ENCODE measurements at regions not wholly inside any gene's neighbourhood (a gene's known extent, or its start where the extent isn't known, plus 50 kb on each side); places are given as distances from the start of the nearest gene placed in this dataset.

DNA sequence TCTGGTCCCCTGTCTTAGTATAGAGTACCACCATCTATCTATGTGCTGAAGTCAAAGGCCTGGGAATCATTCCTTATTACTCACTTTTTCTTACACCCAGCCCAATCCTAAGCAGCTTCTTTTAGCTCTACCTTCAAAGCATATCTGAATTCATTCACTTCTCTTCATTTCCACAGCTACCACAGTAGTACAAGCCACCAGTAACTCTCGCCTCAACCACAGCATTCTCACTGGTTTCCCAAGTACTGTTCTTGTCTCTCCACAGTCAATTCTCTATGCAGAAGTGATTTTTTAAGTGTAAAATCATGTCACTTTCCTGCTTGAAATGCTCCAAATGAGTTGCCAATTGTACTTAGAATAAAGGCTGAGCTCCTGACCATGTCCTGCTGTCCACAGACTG is 401.7 kb downstream of the OXSM start:
- Histone ChIP-seq H3K9me3 (peaks cover 3% of the 10 kb centered on the region), H3K4me1 (no peaks in the 10 kb centered on the region), H3K4me3 (no peak overlapping the region), H3K36me3 (no peaks in the 10 kb centered on the region), H3K27me3 (ENCODE audit: low read depth) (no peaks in the 10 kb centered on the region), H3K27ac (no peak overlapping the region)
- DNase-seq (no peak), ATAC-seq (no peak)
- intact Hi-C loops (cut with DNase I), result no loop called here
- TF ChIP-seq, protein P1, sequence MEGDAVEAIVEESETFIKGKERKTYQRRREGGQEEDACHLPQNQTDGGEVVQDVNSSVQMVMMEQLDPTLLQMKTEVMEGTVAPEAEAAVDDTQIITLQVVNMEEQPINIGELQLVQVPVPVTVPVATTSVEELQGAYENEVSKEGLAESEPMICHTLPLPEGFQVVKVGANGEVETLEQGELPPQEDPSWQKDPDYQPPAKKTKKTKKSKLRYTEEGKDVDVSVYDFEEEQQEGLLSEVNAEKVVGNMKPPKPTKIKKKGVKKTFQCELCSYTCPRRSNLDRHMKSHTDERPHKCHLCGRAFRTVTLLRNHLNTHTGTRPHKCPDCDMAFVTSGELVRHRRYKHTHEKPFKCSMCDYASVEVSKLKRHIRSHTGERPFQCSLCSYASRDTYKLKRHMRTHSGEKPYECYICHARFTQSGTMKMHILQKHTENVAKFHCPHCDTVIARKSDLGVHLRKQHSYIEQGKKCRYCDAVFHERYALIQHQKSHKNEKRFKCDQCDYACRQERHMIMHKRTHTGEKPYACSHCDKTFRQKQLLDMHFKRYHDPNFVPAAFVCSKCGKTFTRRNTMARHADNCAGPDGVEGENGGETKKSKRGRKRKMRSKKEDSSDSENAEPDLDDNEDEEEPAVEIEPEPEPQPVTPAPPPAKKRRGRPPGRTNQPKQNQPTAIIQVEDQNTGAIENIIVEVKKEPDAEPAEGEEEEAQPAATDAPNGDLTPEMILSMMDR (IDR thresholded peaks at IDR 0.05), result no peak

- TF ChIP-seq, protein P1 (IDR thresholded peaks at IDR 0.05), result no peak
- intact Hi-C loops (cut with DNase I), result no loop called here
- Histone ChIP-seq H3K4me3 (no peak overlapping the region), H3K27me3 (ENCODE audit: low read depth) (no peaks in the 10 kb centered on the region), H3K9me3 (peaks cover 3% of the 10 kb centered on the region), H3K27ac (no peak overlapping the region), H3K36me3 (no peaks in the 10 kb centered on the region), H3K4me1 (no peaks in the 10 kb centered on the region)
- no peak for ATAC-seq
- DNase-seq, result no peak
These were observed 403.7 kb downstream of the OXSM start for GRCh38 chr3:26193558-26193957.

- Histone ChIP-seq H3K4me1 (no peaks in the 10 kb centered on the region), H3K27ac (no peak overlapping the region), H3K36me3 (no peaks in the 10 kb centered on the region), H3K9me3 (no peaks in the 10 kb centered on the region), H3K4me3 (no peak overlapping the region), H3K27me3 (ENCODE audit: low read depth) (no peaks in the 10 kb centered on the region)
- ATAC-seq (no peak), DNase-seq (no peak)
- TF ChIP-seq, protein P1 (IDR thresholded peaks at IDR 0.05), result no peak
- intact Hi-C loops (cut with DNase I), result no loop called here
These were observed 406.9 kb downstream of the OXSM start for GRCh38 chr3:26196781-26197180.

DNA sequence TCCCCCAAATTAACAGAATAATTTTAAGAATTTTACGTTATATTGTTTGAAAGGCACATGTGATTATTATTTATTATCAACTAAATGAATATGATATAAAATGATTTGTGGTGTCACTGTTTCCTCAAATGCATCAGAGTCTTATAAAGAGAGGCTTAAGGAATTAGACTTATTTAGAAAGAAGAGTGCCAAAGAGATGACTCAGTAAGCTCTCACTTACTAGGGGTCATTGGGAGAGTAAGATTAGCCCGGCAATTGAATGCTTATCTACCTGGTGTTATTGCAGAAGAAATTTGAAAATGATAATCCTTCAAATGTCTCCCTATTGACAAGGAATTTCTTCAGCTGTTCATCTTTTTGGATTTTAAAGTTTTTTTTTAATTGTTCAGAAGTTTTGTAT is 408.7 kb downstream of the OXSM start:
- H3K36me3 ChIP-seq, result no peaks in the 10 kb centered on the region
- no peaks in the 10 kb centered on the region for H3K9me3 ChIP-seq
- H3K27me3 ChIP-seq (ENCODE audit: low read depth), result no peaks in the 10 kb centered on the region
- no peak overlapping the region for H3K4me3 ChIP-seq
- H3K4me1 ChIP-seq, result no peaks in the 10 kb centered on the region
- H3K27ac ChIP-seq, result no peak overlapping the region
- TF ChIP-seq, protein P1 (IDR thresholded peaks at IDR 0.05), result no peak
- no peak for DNase-seq
- intact Hi-C loops (cut with DNase I), result no loop called here
- no peak for ATAC-seq

DNA sequence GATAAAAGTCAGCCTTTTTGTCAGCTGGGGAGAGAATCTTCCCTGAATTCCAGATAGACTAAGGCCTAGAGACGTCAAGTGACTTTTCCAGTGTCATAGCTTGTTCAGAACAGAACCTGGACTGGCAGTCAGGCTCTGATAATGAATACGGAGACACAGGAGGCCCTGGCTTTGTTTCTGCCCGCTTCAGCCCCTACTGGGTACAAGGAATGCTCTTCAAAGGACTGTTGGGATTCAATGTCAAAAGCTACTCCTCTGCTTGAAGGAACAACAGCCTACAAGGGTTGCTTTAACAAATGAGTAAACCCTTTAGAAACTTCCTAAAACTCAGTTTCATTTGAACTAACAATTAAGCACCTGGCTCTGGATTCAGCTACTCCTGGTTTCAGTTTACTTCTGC is 412.3 kb downstream of the OXSM start:
- TF ChIP-seq, protein P1 (IDR thresholded peaks at IDR 0.05), result no peak
- DNase-seq, result no peak
- ATAC-seq, result no peak
- Histone ChIP-seq H3K27me3 (ENCODE audit: low read depth) (no peaks in the 10 kb centered on the region), H3K27ac (no peak overlapping the region), H3K36me3 (no peaks in the 10 kb centered on the region), H3K4me1 (no peaks in the 10 kb centered on the region), H3K9me3 (no peaks in the 10 kb centered on the region), H3K4me3 (no peak overlapping the region)
- intact Hi-C loops (cut with DNase I), result no loop called here

- intact Hi-C loops (cut with DNase I), result no loop called here
- H3K9me3 ChIP-seq, result no peaks in the 10 kb centered on the region
- ATAC-seq (no peak), DNase-seq (no peak)
- no peaks in the 10 kb centered on the region for H3K36me3 ChIP-seq
- H3K27ac ChIP-seq, result no peak overlapping the region
- no peaks in the 10 kb centered on the region for H3K27me3 ChIP-seq (ENCODE audit: low read depth)
- no peaks in the 10 kb centered on the region for H3K4me1 ChIP-seq
- TF ChIP-seq, protein P1 (IDR thresholded peaks at IDR 0.05), result no peak
- no peak overlapping the region for H3K4me3 ChIP-seq
These were observed 415.6 kb downstream of the OXSM start for GRCh38 chr3:26205475-26205874.
